Mucosa of descending colon (tissue), 3 donors: ENCODE measurements at regions not wholly inside any gene's neighbourhood (a gene's known extent, or its start where the extent isn't known, plus 50 kb on each side); places are given as distances from the start of the nearest gene placed in this dataset.

Source experiments
- ATAC-seq: fragments of 200-7000 bp; cut with Tn5 transposase; one replicate; pipeline ENCODE4 v1.9.1; 2020; ENCODE audit warnings: mild to moderate bottlenecking, moderate library complexity
- DNase-seq, 3 donors: peaks; one replicate each; pipeline ENCODE4 v3.0.0-alpha.2; 2020
- H3K36me3 ChIP-seq: fragments of 200-600 bp; one replicate; pipeline ENCODE4 v1.8.0; 2021; ENCODE audit warnings: low read depth, mild to moderate bottlenecking
- H3K4me1 ChIP-seq: fragments of 200-600 bp; one replicate; pipeline ENCODE4 v1.8.0; 2021; ENCODE audit warnings: low read depth, mild to moderate bottlenecking
- H3K4me3 ChIP-seq: fragments of 200-600 bp; one replicate; pipeline ENCODE4 v1.8.0; 2021; ENCODE audit warnings: mild to moderate bottlenecking
- H3K9me3 ChIP-seq: fragments of 200-600 bp; one replicate; pipeline ENCODE4 v1.8.0; 2021; ENCODE audit warnings: mild to moderate bottlenecking
- intact Hi-C, 2 donors: fragments of 100-400 bp; cut with DNase I in 1 of 2; cut with micrococcal nuclease in 1 of 2; formaldehyde crosslinking; loops; one replicate each; pipeline versions ENCODE4 v1.11.0 to v1.11.1; 2022; cut with DNase I, micrococcal nuclease
- TF ChIP-seq, protein P1 (sequence below): fragments of 200-600 bp; IDR thresholded peaks from one replicate; pipeline ENCODE4 v1.8.0; 2022; ENCODE audit warnings: antibody characterized with exemption, mild to moderate bottlenecking
- donor health status: DM: no; HTN: no; CAD: no; lungs with moderate emphysema.
- donor health status: DM: no; HTN: no; CAD: no.
- donor health status: DM: no; HTN: yes; CAD: no.

DNA sequence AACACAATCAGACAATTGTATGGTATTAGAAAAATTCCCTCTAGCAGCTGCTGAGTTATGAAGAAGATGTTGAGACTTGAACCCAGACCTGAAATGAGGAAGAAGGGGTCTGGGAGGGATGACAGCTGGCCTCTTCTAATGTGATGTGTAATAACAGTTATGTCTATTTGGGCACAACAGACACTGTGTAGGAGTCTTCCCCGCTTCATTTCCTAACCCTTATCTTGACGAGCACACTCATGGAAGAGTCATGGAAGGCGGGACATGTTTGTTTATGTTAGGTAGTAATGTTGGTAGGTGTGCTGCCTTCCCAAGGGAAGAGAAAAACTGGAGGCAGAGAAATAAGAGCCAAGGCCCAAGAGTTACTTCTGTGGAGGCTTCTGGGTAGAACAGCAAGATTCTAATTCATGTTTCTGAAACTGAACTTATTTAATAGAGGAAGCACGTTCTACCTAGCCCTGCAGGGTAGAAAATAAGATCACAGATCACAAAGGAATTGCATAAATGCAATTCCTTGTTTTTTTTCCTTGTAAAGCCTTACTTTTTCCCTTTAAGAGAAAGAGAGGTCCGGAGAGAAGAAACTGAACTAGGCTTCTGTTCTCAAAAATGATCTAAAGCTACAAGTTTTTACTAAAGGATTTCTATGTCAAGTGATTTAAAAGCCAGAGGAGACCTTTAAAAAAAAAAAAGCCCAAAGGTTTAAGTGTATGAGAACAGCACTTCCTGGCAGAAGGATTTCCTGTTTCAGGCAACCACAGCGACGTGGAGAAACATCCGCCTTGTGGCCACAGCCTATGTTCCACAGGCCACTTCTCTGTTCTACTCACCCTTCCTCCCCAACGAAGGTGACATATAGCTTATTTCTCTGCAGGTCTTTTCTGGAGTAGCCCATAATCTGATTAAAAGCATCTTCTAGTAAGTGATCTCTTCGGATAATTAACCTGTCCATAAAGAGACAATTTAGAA is 68.5 kb upstream of the STK17B start:
- TF ChIP-seq, protein P1, sequence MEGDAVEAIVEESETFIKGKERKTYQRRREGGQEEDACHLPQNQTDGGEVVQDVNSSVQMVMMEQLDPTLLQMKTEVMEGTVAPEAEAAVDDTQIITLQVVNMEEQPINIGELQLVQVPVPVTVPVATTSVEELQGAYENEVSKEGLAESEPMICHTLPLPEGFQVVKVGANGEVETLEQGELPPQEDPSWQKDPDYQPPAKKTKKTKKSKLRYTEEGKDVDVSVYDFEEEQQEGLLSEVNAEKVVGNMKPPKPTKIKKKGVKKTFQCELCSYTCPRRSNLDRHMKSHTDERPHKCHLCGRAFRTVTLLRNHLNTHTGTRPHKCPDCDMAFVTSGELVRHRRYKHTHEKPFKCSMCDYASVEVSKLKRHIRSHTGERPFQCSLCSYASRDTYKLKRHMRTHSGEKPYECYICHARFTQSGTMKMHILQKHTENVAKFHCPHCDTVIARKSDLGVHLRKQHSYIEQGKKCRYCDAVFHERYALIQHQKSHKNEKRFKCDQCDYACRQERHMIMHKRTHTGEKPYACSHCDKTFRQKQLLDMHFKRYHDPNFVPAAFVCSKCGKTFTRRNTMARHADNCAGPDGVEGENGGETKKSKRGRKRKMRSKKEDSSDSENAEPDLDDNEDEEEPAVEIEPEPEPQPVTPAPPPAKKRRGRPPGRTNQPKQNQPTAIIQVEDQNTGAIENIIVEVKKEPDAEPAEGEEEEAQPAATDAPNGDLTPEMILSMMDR = no peak
- Histone ChIP-seq H3K4me1 (peaks cover 14% of the 10 kb centered on the region), H3K9me3 (no peaks in the 10 kb centered on the region), H3K36me3 (no peaks in the 10 kb centered on the region), H3K4me3 (no peak overlapping the region)
- intact Hi-C loops = no loop called here
- DNase-seq (peak; percentile 68 to 87 (median 77)), ATAC-seq (peak; percentile 93)

DNA sequence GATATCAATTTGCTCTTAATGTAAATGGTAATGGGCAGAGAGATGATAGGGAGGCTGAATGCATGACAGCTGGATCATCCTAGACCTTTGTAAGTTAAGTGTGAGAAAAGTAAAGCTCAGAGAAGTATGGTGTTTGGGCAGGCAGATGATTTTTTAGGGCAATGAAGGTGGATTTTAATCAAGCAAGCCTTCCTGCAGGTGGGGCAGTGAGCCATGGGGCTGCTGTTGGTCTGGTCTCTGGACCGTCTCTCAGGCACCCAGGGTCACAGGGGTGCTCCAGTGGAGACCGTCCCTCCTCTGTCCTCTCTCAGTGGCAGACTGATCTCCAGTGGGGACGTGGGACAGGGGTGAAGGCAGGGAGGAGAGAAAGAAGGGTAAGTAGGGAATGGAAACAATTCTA is 69.8 kb upstream of the STK17B start:
- ATAC-seq = no peak
- Histone ChIP-seq H3K4me1 (peaks cover 14% of the 10 kb centered on the region), H3K9me3 (no peaks in the 10 kb centered on the region), H3K4me3 (no peak overlapping the region), H3K36me3 (no peaks in the 10 kb centered on the region)
- TF ChIP-seq, protein P1 = no peak
- DNase-seq = no peak
- intact Hi-C loops = no loop called here

DNA sequence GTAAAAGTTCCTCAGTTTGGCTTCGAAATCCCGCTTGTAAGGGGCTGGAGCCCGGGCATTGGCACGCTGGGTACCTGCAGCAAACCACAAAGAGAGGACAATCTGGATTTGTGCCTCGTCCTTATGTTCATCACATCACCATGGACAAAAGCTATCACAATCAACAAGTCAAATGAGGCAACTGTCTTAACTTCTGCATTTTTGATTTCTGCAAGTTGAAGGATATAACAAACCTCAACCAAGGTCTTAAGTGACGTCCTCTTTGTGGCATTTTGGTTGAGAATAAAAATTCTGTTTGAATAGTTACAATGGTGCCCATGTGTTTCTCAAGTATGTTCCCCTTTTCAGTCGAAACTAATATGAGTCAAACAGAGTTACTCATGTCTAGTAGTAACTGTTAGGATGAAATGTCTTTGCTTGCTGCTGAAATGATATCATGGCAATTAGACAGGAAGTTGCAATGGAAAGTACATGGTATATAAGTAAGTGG is 70.8 kb upstream of the STK17B start:
- H3K9me3 ChIP-seq = no peaks in the 10 kb centered on the region
- H3K4me1 ChIP-seq = peaks cover 14% of the 10 kb centered on the region
- DNase-seq (no peak), ATAC-seq (peak; percentile 53)
- TF ChIP-seq, protein P1 = no peak
- intact Hi-C loops = no loop called here
- H3K36me3 ChIP-seq = no peaks in the 10 kb centered on the region
- H3K4me3 ChIP-seq = no peak overlapping the region

DNA sequence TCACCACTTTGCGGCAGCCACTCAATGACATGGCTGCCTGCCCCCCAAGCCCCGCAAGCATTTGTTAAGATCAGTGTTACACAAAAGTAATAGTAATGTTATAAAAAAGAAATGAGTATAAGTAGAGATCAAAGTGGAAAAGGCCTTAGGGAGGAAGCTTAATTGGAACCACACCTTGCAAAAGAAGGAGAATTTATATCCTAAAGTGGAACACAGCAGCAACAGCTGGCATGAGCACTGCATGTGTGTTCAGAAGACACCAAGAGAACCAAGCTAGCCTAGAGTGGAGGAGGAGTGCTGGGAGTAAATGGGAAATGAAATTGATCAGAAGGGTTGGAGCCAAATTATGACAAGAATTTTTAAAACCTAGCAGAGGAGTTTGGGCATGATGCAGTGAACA is 73.1 kb upstream of the STK17B start:
- DNase-seq = no peak
- Histone ChIP-seq H3K4me1 (peaks cover 10% of the 10 kb centered on the region), H3K4me3 (no peak overlapping the region), H3K9me3 (no peaks in the 10 kb centered on the region), H3K36me3 (no peaks in the 10 kb centered on the region)
- no peak for ATAC-seq
- intact Hi-C loops = no loop called here
- TF ChIP-seq, protein P1 = no peak

DNA sequence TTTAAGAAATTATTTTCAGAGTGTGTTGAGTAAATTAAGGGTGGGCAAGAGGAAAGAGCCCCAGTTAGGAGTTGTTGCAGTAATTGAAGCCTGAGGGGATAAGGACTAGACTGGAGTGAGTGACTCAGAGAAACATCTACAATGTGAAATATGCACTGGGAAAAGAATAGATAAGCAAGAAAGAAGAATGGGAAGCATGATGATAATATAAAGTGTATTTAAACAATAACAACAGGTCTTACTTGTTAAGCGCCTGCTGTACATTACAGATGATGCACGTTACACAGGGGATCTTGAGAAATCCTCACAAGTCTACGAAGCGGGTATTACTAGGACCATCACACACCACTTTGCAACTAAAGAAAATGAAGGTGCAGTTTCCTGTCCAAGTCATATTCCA is 73.6 kb upstream of the STK17B start:
- H3K4me3 ChIP-seq = no peak overlapping the region
- H3K9me3 ChIP-seq = no peaks in the 10 kb centered on the region
- no peaks in the 10 kb centered on the region for H3K36me3 ChIP-seq
- no peak for ATAC-seq
- H3K4me1 ChIP-seq = peaks cover 5% of the 10 kb centered on the region
- DNase-seq = no peak
- TF ChIP-seq, protein P1 = no peak
- intact Hi-C loops = no loop called here
